ENCODE measurements at regions not wholly inside any gene's neighbourhood (a gene's known extent, or its start where the extent isn't known, plus 50 kb on each side); places are given as distances from the start of the nearest gene placed in this dataset.

GRCh38 chr2:2560374-2561015, 229.4 kb upstream of the MYT1L start:
- TF ChIP-seq CTCF (IDR thresholded peaks at IDR 0.05 in 8 of 11, conservative IDR thresholded peaks at IDR 0.05 in 3 of 11): no peak
- no peak for TF ChIP-seq POLR2A (IDR thresholded peaks at IDR 0.05)
- TF ChIP-seq POLR2AphosphoS5 (IDR thresholded peaks at IDR 0.05): no peak

Measured in spleen (tissue), 7 donors.